Sigmoid colon (tissue), 6 donors: ENCODE measurements at regions not wholly inside any gene's neighbourhood (a gene's known extent, or its start where the extent isn't known, plus 50 kb on each side); places are given as distances from the start of the nearest gene placed in this dataset.

Experiments used
- DNase-seq: peaks from one replicate; pipeline ENCODE4 v3.0.0-alpha.2; 2019
- H3K27ac ChIP-seq, 4 donors: fragments of 200-600 bp; sonication (generic); one replicate each; pipeline ENCODE4 v1.5.1; 2016 to 2019; ENCODE audit warnings: mild to moderate bottlenecking in 1 of 4
- H3K27me3 ChIP-seq, 3 donors: fragments of 200-600 bp; sonication (generic); one replicate each; pipeline ENCODE4 v1.5.1; 2019; ENCODE audit warnings: mild to moderate bottlenecking in 1 of 3
- H3K36me3 ChIP-seq, 4 donors: fragments of 200-600 bp; sonication (generic); one replicate each; pipeline ENCODE4 v1.5.1; 2016 to 2019
- H3K4me1 ChIP-seq, 4 donors: fragments of 200-600 bp; sonication (generic); one replicate each; pipeline ENCODE4 v1.5.1; 2017 to 2019
- H3K4me3 ChIP-seq, 4 donors: fragments of 200-600 bp; sonication (generic); one replicate each; pipeline ENCODE4 v1.5.1; 2017 to 2019; ENCODE audit warnings: mild to moderate bottlenecking in 2 of 4, moderate library complexity in 1 of 4
- H3K9me3 ChIP-seq, 4 donors: fragments of 200-600 bp in 3 of 4; sonication (generic) in 3 of 4; one replicate each; pipeline versions ENCODE4 v1.5.1 to v1.6.1; 2013 to 2019
- CTCF ChIP-seq, 4 experiments: fragments of 450-650 bp in 3 of 4; fragments of 200-600 bp in 1 of 4; IDR thresholded peaks; one replicate each; pipeline ENCODE4 v1.5.1; 2016 to 2019; ENCODE audit warnings: antibody characterized with exemption in 4 of 4, mild to moderate bottlenecking in 3 of 4, moderate library complexity in 2 of 4
- EP300 ChIP-seq, 4 donors: sonication (generic); formaldehyde crosslinking; IDR thresholded peaks; one replicate each; pipeline ENCODE4 v1.6.1; 2017; ENCODE audit warnings: antibody characterized with exemption in 4 of 4
- POLR2A ChIP-seq, 2 donors: fragments of 450-650 bp; IDR thresholded peaks; one replicate each; pipeline ENCODE4 v1.6.1; 2016; ENCODE audit warnings: antibody characterized with exemption in 2 of 2, mild to moderate bottlenecking in 2 of 2, moderate library complexity in 2 of 2
- POLR2AphosphoS5 ChIP-seq, 4 donors: sonication (generic); formaldehyde crosslinking; IDR thresholded peaks; one replicate each; pipeline ENCODE4 v1.6.1; 2017; ENCODE audit warnings: antibody characterized with exemption in 4 of 4
- WGBS, 2 donors: extraction: QIAGEN DNeasy Blood & Tissue Kit; methylation state at CpG; one replicate each; pipeline ENCODE4 v1.1.7; 2013; 5-methylcytosine and 5-hydroxymethylcytosine counted together
- intact Hi-C: fragments of 100-400 bp; cut with DNase I; formaldehyde crosslinking; loops from one replicate; pipeline ENCODE4 v1.15.1; 2023
- donor health status: healthy with polysubstance abuse.
- donor health status: healthy.

- H3K27me3 ChIP-seq, result no peaks in the 10 kb centered on the region
- H3K9me3 ChIP-seq, result no peaks in the 10 kb centered on the region
- TF ChIP-seq EP300 (IDR thresholded peaks at IDR 0.05) (no peak), POLR2A (IDR thresholded peaks at IDR 0.05) (no peak), POLR2AphosphoS5 (IDR thresholded peaks at IDR 0.05) (no peak), CTCF (IDR thresholded peaks at IDR 0.05) (no peak)
- no peak overlapping the region for H3K4me3 ChIP-seq
- no peak overlapping the region for H3K27ac ChIP-seq
- H3K4me1 ChIP-seq, result no peaks in the 10 kb centered on the region
- DNase-seq, result no peak
- intact Hi-C loops, result no loop called here
- no peaks in the 10 kb centered on the region for H3K36me3 ChIP-seq
These were observed 125.2 kb upstream of the TFPI start for GRCh38 chr2:187679454-187679853.

GRCh38 chr2:187684174-187684573 lies 129.9 kb upstream of the TFPI start:
- DNase-seq, result no peak
- no peaks in the 10 kb centered on the region for H3K27me3 ChIP-seq
- 68 to 75% methylated on average over 1 of the region's 1 CpG for WGBS, 2 donors

GRCh38 chr2:187686416-187687024 lies 132.3 kb upstream of the TFPI start:
- Histone ChIP-seq H3K4me3 (no peak overlapping the region), H3K9me3 (no peaks in the 10 kb centered on the region)
- 82 to 85% methylated on average over 6 of the region's 6 CpGs for WGBS, 2 donors

More at GRCh38 chr2:187684174-187684573, 129.9 kb upstream of the TFPI start:
- H3K27ac ChIP-seq, result no peak overlapping the region
- TF ChIP-seq EP300 (IDR thresholded peaks at IDR 0.05) (no peak), POLR2A (IDR thresholded peaks at IDR 0.05) (no peak), POLR2AphosphoS5 (IDR thresholded peaks at IDR 0.05) (no peak), CTCF (IDR thresholded peaks at IDR 0.05) (no peak)
- H3K4me1 ChIP-seq, result no peaks in the 10 kb centered on the region
- H3K4me3 ChIP-seq, result no peak overlapping the region
- no peaks in the 10 kb centered on the region for H3K9me3 ChIP-seq
- intact Hi-C loops, result no loop called here
- no peaks in the 10 kb centered on the region for H3K36me3 ChIP-seq

GRCh38 chr2:187687585-187687984 lies 133.3 kb upstream of the TFPI start:
- no peaks in the 10 kb centered on the region for H3K4me1 ChIP-seq
- H3K4me3 ChIP-seq, result no peak overlapping the region
- intact Hi-C loops, result no loop called here
- no peaks in the 10 kb centered on the region for H3K9me3 ChIP-seq
- TF ChIP-seq POLR2A (IDR thresholded peaks at IDR 0.05) (no peak), CTCF (IDR thresholded peaks at IDR 0.05) (no peak), EP300 (IDR thresholded peaks at IDR 0.05) (no peak), POLR2AphosphoS5 (IDR thresholded peaks at IDR 0.05) (no peak)
- no peak for DNase-seq
- H3K36me3 ChIP-seq, result no peaks in the 10 kb centered on the region
- H3K27ac ChIP-seq, result no peak overlapping the region
- WGBS, 2 donors, result 43 to 71% methylated on average over 2 of the region's 2 CpGs
- H3K27me3 ChIP-seq, result no peaks in the 10 kb centered on the region

More at GRCh38 chr2:187686416-187687024, 132.3 kb upstream of the TFPI start:
- Histone ChIP-seq H3K36me3 (no peaks in the 10 kb centered on the region), H3K27ac (no peak overlapping the region), H3K4me1 (no peaks in the 10 kb centered on the region), H3K27me3 (no peaks in the 10 kb centered on the region)
- intact Hi-C loops, result no loop called here
- TF ChIP-seq CTCF (IDR thresholded peaks at IDR 0.05) (no peak), POLR2A (IDR thresholded peaks at IDR 0.05) (no peak), POLR2AphosphoS5 (IDR thresholded peaks at IDR 0.05) (no peak), EP300 (IDR thresholded peaks at IDR 0.05) (no peak)
- DNase-seq, result no peak

GRCh38 chr2:187689372-187689771 lies 135.1 kb upstream of the TFPI start:
- H3K27ac ChIP-seq, result no peak overlapping the region
- no peaks in the 10 kb centered on the region for H3K27me3 ChIP-seq
- intact Hi-C loops, result no loop called here
- no peaks in the 10 kb centered on the region for H3K9me3 ChIP-seq
- H3K4me3 ChIP-seq, result no peak overlapping the region
- no peaks in the 10 kb centered on the region for H3K36me3 ChIP-seq
- TF ChIP-seq POLR2A (IDR thresholded peaks at IDR 0.05) (no peak), POLR2AphosphoS5 (IDR thresholded peaks at IDR 0.05) (no peak), EP300 (IDR thresholded peaks at IDR 0.05) (no peak)
- H3K4me1 ChIP-seq, result no peaks in the 10 kb centered on the region
- no peak for DNase-seq
